GM12891 (cell line): ENCODE measurements at regions not wholly inside any gene's neighbourhood (a gene's known extent, or its start where the extent isn't known, plus 50 kb on each side); places are given as distances from the start of the nearest gene placed in this dataset.

Source experiments
- POLR2A ChIP-seq: IDR thresholded peaks from 2 replicates; pipeline ENCODE4 v1.6.1; 2011; ENCODE audit warnings: low read depth, low read length, control low read depth
- SPI1 ChIP-seq: IDR thresholded peaks from 2 replicates; pipeline ENCODE4 v1.6.1; 2011; ENCODE audit warnings: low read depth, low read length, control low read depth
- TAF1 ChIP-seq: IDR thresholded peaks from 2 replicates; pipeline ENCODE4 v1.6.1; 2011; ENCODE audit warnings: low read depth, low read length, control low read depth

GRCh38 chr13:78004821-78005220 is 86.2 kb upstream of the EDNRB start:
- TF ChIP-seq TAF1 (no peak), POLR2A (no peak), SPI1 (no peak)
